Skin epidermis (tissue), 12 donors: ENCODE measurements at regions not wholly inside any gene's neighbourhood (a gene's known extent, or its start where the extent isn't known, plus 50 kb on each side); places are given as distances from the start of the nearest gene placed in this dataset.
"Not testable (repeated sequence)": the region's sequence is repeated elsewhere in the genome, so short reads cannot be mapped to it uniquely, and the experiment has no call there.

Source experiments
- H3K27ac ChIP-seq, 21 experiments: fragments of 200-600 bp; sonication (generic) in 11 of 21; one replicate each; pipeline ENCODE4 v1.5.0; 2020; ENCODE audit warnings: mild to moderate bottlenecking in 3 of 21, inconsistent platforms in 2 of 21, moderate library complexity in 2 of 21
- H3K4me3 ChIP-seq, 7 experiments: fragments of 200-600 bp; sonication (generic) in 2 of 7; one replicate each; pipeline ENCODE4 v1.5.0; 2020; ENCODE audit warnings: inconsistent platforms in 2 of 7, mild to moderate bottlenecking in 2 of 7, moderate library complexity in 1 of 7

DNA sequence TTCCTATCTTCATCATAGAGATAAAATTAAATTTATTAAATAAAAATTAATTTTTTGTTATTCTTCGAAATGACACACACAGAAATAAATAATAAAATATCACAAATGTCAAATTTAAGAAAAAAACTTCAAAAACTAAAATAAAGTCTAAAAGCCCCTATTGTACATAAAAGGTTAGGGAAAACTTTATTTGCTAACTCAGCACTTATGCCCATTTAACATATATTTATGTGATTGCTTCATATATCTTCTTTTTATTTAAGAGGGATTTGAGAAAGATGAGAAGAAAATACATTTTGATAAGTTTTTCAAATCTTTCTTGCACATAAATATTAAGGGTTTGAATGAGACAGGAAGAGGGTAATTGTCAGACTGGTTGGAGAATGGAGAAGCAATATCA is 2350.4 kb upstream of the RAG2 start:
- H3K27ac ChIP-seq = no peak overlapping the region
- H3K4me3 ChIP-seq = no peak overlapping the region

DNA sequence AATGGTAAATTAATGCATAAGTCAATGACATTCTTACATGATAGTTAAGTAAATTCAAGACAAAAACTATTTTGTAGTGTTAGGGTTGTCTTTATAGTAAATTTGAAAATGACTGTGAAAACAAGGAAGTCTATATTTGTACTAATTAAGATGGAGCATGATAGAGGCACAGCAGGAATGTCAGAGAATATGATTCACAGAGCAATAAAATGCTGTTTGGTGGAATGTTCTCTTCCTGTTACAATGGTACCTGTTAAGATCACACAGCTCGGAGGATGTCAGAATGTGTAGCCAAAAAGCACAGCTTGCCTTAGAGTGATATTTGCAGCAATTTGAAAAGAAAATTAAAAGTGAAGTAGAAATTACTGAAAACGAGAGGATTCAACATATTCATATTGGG is 2339.7 kb upstream of the RAG2 start:
- Histone ChIP-seq H3K4me3 (no peak overlapping the region), H3K27ac (no peak overlapping the region)

DNA sequence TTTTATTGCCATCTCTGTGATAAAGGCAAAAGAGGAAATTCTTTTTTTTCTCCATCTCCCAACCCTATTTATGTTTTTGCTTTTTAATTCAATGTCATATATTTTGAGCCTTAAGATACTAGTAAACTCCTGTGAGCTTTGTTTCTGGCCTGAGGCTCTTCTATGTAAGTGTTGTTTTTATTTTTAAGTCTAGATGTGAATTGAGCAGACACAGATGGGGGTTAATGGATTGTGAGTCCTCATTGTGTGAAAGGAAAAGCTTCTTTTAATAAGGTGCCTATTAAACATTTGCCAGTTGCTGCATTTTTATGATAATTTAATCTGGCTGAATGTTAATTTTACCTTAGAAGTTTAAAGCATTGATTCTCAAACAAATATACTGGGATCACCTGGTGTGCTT is 2337.9 kb upstream of the RAG2 start:
- no peak overlapping the region for H3K27ac ChIP-seq
- H3K4me3 ChIP-seq = no peak overlapping the region

DNA sequence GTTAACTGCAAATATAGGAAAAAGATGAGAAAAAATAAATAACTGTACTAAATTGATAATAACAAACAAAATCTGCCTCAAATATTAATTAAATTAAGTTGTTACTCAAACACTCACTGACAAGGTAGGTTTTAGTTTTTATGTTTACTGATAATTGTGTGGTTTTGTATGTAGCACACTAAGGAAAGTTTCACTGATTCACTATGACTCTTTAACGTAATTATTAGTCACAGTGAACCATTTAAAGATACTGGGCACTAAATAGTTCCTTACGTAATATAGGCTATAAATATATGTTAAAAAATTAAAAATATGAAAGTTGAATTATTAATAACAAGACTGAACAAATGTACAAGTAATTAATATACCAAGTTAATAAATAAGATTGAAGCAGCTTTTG is 2330.0 kb upstream of the RAG2 start:
- H3K27ac ChIP-seq = no peak overlapping the region
- H3K4me3 ChIP-seq = no peak overlapping the region

DNA sequence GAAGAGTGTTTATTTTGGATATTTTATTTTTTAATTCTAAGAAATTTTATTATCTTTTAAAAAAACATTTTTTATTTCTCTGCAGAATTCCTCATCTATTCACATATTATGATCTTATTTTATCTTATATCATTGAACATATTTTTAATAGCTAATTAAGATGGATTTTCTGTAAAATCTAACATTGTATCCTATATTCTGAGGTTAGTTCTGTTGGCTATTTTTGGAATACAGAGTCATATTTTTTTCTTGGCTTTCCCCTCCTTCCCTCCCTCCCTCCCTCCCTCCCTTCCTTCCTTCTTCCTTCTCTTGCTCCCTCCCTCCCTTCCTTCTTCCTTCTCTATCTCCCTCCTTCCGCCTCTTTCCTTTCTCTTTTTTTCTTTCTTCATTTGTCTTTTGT is 2326.6 kb upstream of the RAG2 start:
- Histone ChIP-seq H3K27ac (no peak overlapping the region), H3K4me3 (no peak overlapping the region)

DNA sequence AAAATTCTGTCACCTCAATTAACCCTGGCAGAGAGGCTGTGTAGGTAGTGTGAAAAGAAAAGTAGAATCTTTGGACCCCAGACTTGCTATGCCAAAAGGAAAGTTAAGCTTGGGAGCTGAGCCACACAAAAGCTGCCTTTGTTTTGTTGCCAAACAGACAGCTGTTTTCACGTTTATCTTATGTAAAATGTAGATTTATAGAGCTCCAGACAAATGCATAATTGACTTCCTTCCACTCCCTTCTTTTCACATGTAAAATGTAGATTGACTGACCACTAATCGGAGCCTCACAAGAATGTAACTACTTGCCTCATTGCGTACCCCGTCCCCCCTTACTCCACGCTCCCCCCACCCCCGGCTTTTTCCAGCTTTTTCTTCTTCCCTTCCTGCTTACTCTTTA is 2302.2 kb upstream of the RAG2 start:
- H3K4me3 ChIP-seq = no peak overlapping the region
- H3K27ac ChIP-seq = no peak overlapping the region

DNA sequence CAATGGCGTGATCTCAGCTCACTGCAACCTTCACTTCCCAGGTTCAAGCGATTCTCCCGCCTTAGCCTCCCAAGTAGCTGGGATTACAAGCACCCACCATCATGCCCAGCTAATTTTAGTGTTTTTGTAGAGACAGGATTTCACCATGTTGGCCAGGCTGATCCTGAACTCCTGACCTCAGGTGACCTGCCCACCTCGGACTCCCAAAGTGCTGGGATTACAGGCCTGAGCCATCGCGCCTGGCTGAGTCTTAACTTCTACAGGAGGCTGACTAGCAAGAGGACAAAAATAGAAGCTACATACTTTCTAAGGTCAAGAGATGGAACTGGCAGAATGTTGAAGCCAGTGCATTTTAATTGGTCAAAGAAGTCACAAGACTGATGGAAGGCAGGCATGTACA is 2296.2 kb upstream of the RAG2 start:
- not testable (repeated sequence) for H3K27ac ChIP-seq

DNA sequence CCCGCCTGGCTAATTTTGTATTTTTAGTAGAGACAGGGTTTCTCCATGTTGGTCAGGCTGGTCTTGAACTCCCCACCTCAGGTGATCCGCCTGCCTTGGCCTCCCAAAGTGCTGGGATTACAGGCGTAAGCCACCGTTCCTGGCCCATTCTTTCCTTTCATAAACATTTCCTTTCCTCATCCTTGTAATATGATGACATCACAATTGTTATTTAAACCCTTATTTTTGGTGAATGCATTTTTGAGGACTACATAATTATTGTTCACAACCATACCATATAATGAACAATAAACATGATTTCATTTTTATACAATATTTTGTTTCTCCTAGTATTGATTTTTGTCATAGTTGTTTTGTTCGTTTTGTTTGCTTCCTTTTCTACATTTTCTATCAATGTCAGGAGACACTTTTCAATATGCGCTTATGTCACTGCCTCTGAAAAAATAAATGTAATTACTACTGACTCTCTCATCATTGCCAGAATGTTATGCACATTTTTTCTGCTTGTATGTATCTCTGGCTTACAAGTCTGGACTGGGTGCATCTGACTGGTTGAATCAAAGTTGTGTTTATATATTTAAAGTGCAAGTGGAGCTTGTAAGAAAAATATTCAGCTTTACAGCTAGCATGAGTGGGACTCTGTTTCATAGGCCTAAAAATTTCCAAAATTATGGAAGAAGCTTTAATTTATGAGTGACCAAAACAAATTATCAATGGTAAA is 2286.3 kb upstream of the RAG2 start:
- Histone ChIP-seq H3K27ac (no peak overlapping the region), H3K4me3 (no peak overlapping the region)

More for the DNA sequence above, 2296.2 kb upstream of the RAG2 start:
- not testable (repeated sequence) for H3K4me3 ChIP-seq

DNA sequence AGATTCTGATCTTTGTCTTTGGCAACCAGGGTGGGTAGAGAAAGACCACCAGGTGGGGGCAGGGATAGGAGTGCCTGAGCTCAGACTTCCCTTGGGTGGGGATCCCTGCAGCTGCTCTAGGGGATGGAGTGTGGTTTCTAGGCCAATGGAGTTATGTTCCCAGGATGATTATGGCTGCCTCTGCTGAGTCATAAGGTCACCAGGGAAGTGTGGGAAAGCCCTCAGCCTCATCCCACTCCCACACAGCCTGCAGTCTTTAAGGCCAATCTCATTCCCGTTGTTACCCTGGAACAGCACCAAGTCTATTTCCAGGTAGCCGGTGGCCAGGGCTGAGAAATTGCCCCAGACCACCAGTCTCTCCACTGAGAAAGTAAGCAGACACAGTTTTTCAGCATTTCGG is 2269.3 kb upstream of the RAG2 start:
- Histone ChIP-seq H3K4me3 (no peak overlapping the region), H3K27ac (no peak overlapping the region)

DNA sequence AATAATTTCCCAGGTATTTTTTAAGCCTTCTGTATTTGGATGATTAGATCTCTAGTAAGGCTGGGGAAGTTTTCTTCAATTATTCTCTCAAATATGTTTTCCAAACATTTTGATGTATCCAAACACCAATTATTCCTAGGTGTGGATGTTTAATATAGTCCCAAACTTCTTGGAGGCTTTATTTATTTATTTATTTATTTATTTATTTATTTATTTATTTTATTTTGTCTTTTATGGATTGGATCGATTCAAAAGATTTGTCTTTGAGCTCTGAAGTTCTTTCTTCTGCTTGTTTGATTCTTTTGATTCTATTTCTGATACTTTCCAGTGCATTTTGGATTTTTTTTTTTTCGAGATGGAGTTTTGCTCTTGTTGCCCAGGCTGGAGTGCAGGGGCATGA is 2267.9 kb upstream of the RAG2 start:
- no peak overlapping the region for H3K27ac ChIP-seq
- no peak overlapping the region for H3K4me3 ChIP-seq

DNA sequence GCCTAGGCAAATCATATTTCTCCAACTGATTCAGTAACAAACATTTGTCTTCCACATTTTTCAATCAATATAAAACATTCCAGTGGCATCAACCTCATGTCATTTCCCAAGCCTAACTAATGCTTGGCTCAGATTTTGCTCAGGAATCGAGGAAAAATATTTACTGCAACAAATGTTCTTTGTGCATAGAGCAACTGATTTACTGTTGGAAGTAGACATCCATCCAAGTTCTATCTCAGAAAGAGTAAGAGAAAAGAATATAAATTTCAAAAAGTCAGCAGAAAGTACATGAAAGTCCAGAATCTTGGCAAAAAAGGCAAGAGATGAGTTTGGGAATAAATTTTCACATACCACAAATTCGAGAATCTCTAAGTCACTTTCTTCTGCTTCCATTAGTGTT is 2245.0 kb upstream of the RAG2 start:
- Histone ChIP-seq H3K4me3 (no peak overlapping the region), H3K27ac (no peak overlapping the region)

DNA sequence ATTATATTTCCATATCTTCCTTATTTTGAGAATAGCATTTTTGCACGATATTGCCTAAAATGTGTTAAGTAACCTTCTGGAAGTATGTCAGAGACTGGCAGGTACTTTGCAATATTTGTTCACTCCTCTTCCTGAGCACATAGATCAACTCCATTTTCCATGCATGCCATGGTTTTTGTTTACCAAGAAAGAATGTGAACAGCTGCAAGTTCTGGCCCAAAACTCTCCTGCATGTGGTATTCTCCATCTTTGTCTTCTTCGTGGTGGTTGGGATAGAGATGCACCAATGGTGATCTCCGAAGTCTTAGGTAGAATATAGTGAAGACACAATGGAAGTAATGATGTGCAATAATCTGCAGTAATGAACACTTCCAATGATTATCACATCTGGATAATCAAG is 2241.0 kb upstream of the RAG2 start:
- Histone ChIP-seq H3K27ac (no peak overlapping the region), H3K4me3 (no peak overlapping the region)

DNA sequence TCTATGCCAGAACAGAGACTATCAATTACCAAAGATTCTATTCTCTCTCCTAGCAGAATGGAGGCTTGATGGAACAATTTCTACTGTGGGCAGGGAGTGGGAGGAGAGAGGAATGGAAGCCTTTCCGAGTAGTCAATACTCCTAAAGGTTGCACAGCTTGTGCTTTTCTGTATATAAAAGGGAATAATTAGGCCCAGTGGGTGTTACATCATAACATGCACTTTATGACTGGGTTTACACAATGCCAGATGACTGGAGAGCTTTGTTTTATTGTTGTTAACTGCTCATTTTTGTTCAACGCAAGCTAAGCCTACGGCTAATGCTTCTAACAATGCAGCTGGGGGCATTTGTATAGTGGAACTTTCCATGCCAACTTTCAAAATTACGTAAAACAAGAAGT is 2237.9 kb upstream of the RAG2 start:
- H3K4me3 ChIP-seq = no peak overlapping the region
- H3K27ac ChIP-seq = no peak overlapping the region

DNA sequence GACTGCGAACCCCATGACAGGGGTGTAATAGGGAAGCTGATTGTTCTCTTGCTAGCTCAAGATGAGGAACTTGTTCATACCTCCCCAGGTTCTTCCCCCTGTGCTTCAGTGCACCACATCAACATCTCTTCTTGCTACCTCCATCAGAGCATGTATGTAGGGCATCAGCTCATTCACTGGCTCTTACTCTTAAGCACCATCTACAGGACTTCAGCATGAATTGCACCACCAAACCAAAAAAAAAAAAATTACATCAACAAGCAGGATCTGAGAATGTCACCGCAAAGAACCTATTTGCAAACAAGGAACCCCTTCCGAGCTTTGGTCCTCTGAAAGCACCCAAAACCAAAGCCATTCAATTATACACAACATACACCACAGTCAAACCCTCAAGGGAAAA is 2226.5 kb upstream of the RAG2 start:
- Histone ChIP-seq H3K27ac (no peak overlapping the region), H3K4me3 (no peak overlapping the region)

DNA sequence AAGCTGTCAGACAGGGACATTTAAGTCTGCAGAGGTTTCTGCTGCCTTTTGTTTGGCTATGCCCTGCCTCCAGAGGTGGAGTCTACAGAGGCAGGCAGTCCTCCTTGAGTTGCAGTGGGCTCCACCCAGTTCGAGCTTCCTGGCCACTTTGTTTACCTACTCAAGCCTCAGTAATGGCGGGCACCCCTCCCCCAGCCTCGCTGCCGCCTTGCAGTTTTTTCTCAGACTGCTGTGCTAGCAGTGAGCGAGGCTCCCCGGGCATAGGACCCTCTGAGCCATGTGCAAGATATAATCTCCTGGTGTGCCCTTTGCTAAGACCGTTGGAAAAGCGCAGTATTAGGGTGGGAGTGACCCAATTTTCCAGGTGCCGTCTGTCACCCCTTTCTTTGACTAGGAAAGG is 2223.8 kb upstream of the RAG2 start:
- H3K4me3 ChIP-seq, H3K27ac ChIP-seq: not testable (repeated sequence)

DNA sequence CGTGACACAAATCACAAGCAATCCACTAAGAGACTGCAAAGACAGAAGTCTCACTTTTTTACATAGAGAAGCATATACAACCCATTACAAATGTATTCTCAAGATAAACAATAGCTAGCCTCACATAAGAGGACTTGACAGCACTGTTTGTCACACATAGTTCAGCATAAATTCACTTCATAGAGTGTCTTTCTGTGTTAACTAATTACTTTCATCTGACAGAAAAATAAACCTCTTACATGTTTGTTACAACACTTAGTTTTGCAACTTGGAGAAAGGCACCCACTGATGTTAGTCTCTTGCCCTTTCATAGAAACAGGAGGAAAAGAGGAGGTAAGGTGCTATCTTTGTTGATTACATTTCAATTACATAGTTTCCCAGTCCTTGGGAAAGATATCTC is 2221.9 kb upstream of the RAG2 start:
- Histone ChIP-seq H3K27ac (no peak overlapping the region), H3K4me3 (no peak overlapping the region)

DNA sequence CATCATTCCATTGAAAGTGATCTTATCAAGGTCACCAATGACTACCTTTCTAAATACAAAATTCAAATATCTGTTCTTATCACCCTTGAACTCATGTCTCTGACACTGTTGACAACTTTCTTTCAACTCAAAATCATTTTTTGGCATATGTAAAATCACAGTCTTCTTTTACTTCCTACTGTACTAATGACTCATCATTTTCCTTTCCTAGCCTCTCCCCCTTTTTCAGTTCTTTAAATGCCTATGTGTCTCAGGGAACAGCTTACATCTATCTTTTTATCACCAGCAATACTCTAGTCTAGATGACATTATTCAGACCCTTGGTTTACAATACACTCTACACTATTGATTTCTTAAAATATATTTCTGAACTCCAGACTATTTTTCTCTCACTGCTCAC is 2220.7 kb upstream of the RAG2 start:
- no peak overlapping the region for H3K4me3 ChIP-seq

DNA sequence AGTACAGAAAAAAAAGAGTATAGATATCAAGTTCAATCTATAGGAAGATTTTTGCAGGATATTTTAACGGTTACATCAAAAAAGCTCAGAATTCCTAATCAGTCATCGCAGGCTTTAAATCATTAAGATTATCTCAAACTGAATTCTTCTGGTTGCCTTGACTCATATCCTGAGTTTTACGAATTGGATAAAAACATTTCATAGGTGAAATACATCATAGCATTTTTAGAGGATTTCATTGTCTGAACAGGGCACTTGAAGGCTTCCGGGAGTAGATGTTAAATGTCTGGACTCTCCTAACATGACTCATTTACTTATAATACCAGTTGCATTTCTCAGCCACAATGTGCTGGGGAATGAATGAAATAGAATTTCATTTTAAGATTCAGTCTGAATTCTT is 2216.6 kb upstream of the RAG2 start:
- no peak overlapping the region for H3K27ac ChIP-seq
- no peak overlapping the region for H3K4me3 ChIP-seq

More for the DNA sequence above, 2220.7 kb upstream of the RAG2 start:
- no peak overlapping the region for H3K27ac ChIP-seq

DNA sequence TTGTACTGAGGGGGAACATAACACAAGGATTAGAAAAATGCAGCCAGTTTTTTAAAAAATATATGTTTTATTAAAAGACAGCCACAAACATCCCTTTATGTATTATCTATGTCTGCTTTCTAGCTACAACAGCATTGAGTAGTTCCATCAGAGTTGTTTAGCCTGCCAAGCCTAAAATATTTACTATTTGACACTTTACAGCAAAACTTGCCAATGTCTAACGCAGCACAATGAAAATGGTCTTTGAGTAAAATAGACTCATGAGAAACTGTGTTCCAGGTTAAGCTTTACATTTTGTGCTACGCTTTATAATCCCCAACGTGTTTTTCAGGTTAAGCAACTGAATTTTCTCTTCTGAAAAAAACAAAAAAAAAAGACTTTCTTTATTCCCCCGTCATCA is 2211.5 kb upstream of the RAG2 start:
- Histone ChIP-seq H3K27ac (no peak overlapping the region), H3K4me3 (no peak overlapping the region)

DNA sequence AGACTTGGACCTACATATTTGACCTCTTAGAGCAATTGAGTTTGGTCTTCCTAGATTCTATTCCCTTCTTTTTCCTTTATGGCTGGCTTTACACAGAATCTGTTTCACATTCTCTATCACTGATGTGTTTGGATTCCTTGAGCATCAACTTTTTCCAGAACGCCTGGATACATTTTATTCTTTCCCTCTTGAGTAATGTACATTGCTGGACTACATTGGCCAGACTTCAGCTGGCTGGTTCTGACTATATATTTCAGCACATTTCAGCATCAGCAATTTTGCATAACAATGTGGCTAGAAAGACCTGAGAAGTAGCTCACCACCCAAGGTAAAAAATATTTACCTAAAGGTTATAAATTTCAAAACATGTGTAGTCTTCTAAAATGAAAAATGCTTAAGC is 2198.2 kb upstream of the RAG2 start:
- no peak overlapping the region for H3K27ac ChIP-seq
- no peak overlapping the region for H3K4me3 ChIP-seq

DNA sequence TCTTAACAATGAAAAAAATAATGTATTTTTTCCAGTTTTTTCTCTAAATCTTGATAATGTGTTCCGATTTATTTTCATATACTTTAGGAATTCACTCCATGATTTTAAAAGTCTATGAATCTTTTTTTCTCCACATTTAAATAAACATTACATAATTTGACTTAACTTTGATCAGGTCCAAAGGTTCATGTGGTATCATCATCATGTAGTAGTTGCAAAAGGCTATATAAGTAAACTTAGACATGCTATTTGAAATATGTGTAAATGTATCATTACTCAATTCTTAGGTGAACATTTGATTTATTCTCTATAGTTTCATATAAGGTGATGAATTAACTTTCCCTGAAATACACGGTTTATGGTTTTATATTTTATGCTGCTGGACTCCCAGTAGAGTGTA is 2197.0 kb upstream of the RAG2 start:
- H3K4me3 ChIP-seq = no peak overlapping the region
- no peak overlapping the region for H3K27ac ChIP-seq

DNA sequence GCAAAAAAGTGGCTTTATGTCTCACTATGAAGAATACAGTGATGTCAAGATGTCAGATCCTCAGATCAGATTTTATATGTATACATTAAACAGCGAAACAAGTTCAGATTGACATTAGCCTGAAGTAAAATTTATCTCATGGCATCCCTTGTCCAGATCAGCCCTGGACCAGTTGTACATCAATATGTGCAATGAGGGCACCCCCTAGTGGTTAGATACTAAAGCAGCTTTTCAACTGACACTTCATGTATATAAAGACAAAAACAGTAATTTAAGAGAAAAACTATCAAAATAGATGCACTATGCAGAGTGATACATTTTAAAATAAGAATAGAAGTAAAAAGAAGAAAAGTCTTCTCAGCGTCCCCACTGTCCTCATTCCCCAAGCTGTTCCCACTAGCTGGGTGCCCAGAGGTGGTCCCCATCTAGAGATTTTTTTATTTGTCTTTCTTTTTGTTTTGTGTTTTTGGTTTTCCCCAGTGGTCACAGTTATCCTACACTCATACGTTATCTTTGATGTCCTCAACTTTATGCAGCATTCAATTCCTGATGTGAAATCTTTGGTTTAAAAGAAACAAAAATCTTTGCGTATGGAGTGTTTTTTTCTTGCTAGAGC is 2193.4 kb upstream of the RAG2 start:
- Histone ChIP-seq H3K27ac (no peak overlapping the region), H3K4me3 (no peak overlapping the region)
